Ammon's horn (tissue), 1 donor: ENCODE measurements at regions not wholly inside any gene's neighbourhood (a gene's known extent, or its start where the extent isn't known, plus 50 kb on each side); places are given as distances from the start of the nearest gene placed in this dataset.
"Not testable (repeated sequence)": the region's sequence is repeated elsewhere in the genome, so short reads cannot be mapped to it uniquely, and the experiment has no call there.

Experiments used
- DNase-seq: peaks from one replicate; pipeline ENCODE4 v3.0.0-alpha.2; 2016; ENCODE audit warnings: low spot score

GRCh38 chr12:38016602-38017001, 300.0 kb upstream of the ALG10B start:
- no peak for DNase-seq

DNA sequence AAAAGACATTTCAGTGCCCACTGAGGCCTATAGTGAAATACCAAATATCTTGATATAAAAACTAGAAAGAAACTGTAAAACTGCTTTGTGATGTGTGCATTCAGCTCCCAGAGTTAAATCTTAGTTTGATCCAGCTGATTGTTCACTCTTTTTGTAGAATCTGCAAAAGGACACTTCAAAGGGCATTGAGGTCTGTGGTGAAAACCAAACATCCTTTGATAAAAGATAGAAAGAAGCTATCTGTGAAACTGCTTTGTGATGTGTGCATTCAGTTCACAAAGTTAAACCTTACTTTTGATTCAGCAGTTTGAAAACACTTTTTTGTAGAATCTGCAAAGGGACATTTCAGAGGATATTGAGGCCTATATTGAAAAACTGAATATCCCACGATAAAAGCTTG, 290.7 kb upstream of the ALG10B start:
- DNase-seq = no peak

- no peak for DNase-seq
Observed at GRCh38 chr12:38053113-38053512, 263.5 kb upstream of the ALG10B start.

DNA sequence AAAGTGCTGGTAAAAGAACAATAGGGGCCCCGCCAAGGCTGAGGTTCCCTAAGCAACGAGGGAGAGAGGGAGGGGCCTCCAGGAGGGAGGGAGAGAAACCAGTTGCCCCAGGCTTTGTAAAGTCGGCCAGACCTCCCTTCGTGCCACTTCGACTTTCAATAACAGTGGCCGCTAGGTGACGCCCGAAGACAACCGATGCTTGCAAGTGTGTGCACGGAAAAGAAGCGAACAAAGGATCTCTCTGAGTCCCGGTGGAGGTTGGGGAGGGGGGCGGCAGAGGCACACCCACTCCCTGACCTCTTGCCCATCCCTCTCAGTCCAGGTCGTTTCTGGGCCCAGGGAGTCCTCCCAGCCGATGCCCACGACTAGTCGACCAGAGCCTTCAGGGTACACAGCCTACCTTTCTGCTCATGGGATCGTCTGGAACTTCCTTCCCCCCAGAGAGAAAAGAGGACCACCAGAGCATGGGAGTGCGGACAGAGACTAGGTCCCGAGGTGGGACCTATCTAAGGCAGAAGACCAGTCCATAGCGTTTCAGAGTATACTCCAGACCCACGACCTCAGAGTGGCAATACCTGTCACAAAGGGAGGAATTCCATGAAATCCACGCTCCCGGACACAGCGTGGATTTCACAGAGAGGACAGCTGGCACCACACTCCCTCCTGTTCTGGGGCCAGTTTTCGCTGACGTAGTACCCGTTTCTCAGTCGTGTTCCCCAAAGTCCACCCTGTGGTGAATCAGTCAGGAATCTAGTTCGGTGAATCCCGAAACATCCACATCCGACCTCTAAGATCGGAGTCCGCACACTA, 262.7 kb upstream of the ALG10B start:
- DNase-seq = no peak

GRCh38 chr12:38056701-38057689, 259.6 kb upstream of the ALG10B start:
- no peak for DNase-seq

DNA sequence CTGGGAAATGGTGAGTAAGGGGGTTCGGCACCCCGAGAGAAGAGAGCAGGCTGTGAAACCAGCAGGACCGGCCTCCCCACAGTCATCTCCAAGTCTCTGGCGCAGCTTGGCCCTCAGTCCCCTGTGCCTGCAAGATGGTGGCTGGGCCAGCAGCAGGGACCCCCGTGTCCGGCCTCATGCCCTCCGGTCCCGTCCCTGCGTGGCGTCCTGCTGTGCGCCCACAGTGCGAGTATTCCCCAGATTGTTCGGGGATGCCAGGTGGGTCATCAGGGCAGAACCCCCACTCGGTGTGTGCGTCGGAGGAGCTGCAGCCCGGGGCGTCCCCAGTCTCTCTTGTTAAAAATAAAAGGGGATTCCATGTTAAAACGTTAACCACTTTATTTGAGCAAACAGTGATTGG, 216.9 kb upstream of the ALG10B start:
- DNase-seq = no peak

GRCh38 chr12:38101753-38102152, 214.8 kb upstream of the ALG10B start:
- DNase-seq = no peak

- DNase-seq = no peak
Observed at GRCh38 chr12:38102197-38102596, 214.4 kb upstream of the ALG10B start.

GRCh38 chr12:38110026-38110699, 206.4 kb upstream of the ALG10B start:
- DNase-seq = no peak

DNA sequence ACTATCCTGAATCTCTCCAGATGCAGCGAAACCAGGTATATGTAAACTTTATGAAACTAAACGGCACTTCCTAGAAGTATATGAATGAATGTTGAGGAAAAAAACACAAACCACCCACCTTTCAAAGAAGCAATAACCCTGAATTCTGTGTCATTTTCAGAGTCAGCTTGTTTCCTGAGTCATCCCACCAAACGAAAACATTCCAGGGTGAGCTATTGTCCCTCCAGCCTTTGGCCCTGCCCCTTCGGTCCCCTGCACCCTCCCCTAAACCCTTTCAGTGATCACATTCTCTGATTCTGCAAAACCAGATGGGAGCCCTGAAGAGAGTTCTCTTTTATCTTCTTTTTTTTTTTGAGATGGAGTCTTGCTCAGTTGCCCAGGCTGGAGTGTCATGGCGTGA, 202.6 kb upstream of the ALG10B start:
- DNase-seq = no peak

DNA sequence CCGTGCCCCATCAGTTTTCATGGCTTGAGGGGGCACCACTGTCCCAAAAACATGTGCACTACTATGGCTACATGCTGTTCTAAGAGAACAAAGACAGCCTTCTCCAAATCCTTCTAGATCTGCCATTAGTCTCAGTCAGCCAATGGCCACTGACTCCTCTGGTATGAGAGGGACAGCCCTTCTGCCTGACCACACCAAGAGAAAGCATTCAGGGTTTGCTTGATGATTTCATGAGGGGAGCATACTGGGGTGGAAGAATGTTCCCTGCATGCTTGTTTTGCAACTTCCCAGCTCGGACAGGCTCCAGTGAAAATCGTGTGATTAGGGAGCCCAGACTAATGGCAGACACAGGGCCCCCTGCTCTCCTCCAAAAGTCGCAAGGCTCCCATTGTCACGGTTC, 199.6 kb upstream of the ALG10B start:
- DNase-seq = no peak

DNA sequence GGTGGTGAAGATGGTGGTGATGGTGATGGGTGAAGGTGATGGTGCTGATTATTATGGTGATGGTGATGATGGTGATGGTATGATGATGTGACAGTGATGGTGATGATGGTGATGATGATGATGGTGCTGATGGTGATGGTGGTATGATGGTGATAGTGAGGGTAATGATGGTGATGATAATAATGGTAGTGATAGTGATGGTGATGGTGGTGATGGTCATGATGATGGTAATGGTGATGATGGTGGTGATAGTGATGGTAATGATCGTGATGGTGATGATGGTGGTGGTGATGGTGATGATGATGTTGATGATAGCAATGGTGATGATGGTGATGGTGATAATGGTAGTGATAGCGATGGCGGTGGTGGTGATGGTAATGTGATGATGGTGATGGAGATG, 197.9 kb upstream of the ALG10B start:
- no peak for DNase-seq

DNA sequence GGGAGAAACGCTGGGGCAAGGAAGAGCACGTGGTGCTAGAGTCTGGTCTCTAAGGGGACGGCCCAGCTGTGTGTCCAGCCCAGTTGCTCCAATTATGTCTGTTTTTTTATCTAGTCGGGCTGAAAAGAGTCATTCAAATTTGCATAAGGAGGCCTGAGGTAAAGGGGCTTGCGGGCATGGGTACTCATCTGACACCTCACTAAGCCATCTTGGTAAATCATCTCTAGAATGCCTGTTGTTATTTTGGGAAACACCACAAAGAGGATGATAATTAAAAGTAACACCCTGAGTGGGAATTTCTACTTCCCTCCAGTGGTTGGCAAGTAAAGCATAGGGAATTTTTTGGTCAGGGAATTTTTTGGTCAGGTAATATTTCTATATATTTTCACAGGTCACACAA, 196.1 kb upstream of the ALG10B start:
- DNase-seq = no peak

- not testable (repeated sequence) for DNase-seq
Observed at GRCh38 chr12:38123028-38123427, 193.5 kb upstream of the ALG10B start.

DNA sequence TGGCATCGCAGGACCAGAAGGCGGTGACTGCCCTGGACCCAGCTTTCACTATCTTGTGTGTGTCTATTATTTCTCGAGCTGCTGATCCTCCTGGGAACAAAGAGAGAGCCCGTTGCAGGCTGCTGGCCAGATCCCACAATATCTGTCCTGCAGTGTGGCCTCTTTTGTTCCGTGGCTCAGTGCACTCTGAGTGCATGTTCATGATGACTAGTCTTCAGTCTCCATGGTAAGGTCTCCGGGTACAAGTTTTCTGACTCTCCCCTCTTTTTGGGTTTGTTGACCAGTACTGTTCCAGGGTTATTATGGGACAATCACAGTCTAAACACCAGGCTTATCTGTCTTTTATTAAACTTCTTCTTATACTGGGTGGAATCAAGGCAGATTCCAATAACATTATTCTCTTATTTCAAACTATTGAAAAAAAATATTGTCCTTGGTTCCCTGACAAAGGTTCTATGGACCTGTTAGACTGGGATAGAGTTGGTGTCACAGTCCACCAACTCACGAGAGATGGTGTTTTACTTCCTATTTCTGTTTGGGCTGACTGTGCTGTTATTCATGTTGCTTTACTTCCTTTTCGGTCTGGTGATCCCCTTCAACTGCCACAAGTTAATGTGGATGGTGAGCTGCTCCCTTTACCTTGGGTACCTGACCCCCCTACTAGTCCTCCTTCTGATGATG, 192.9 kb upstream of the ALG10B start:
- no peak for DNase-seq

DNA sequence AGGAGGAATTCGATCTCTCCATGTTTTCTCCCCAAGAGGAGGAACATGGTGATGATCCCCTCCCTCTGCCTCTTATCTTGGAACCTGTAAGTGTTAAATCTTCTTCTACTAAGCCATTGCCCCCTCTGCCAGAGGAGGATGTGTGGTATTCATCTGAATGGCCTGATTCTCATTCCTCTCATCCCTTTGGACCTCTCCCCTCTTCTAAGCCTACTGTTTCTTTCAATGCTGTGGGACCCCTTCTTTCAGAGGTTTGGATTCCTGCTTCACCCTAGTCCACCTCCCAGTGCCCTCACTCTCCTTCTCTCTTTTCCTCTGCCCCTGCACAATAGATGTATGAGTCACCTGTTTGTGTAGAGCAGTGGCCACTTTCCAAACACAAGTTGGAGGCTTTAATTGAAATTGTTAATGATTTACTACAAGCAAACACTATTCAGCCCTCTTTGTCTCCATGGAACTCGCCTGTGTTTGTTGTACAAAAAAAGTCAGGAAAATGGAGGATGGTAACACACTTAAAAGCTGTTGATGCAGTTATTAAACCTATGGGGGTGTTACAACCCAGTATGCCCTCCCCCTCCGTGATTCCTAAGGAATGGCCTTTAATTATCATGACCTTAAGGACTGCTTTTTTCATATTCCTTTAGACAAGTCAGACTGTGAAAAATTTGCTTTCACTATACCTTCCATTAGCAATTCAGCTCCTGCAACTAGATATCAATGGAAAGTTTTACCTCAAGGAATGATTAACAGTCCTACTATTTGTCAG, 192.1 kb upstream of the ALG10B start:
- no peak for DNase-seq

DNA sequence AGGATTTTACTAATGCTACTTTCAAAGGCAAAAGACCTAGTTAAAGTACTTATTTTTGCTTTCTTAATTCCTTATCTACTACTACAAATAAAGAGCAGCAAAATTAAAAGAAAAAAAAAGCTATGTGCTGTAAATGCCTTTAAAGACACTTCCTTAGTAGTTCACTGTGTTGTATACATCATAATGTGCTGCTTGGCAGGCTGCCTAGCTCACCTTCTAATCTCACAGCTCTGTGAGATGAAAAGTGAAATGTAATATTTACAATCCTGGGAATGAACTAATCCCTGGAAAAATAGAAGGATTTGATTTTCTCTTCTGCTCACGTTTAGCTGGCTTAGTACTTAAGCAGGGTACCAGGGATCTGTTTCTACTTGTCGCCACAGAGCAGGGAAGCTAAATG, 184.4 kb upstream of the ALG10B start:
- no peak for DNase-seq

DNA sequence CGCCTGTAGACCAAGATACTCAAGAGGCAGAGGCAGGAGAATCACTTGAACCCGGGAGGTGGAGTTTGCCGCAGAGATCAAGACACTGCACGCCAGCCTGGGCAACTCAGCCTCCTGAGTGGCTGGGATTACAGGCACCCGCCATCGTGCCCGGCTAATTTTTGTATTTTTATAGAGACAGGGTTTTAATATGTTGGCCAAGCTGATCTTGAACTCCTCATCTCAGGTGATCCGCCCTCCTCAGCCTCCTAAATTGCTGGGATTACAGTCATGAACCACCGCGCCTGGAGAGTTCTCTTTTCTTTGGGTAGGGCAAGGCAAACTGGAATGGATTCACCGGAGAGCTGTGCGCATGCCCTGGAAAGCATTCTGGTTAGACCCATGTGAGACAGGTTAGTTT, 179.3 kb upstream of the ALG10B start:
- DNase-seq = no peak

DNA sequence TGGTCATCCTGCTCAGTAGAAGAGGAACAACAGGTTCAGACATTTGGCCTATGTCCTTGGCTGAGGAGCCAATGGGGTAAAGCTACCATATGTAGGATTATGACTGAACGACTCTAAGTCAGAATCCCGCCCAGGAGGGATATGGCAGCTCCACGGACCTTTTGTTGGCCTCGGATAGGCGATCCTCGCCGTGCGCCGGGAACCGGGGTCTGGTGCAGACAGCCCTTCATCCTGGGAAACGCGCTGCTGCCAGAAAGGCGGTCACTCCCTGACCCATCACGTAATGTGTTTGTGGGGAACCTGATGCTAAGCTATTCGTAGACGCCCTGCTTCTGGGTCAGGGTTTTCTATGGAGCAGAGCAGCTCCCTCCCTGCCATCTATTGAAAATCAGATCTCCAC, 178.9 kb upstream of the ALG10B start:
- no peak for DNase-seq

- peak; percentile 82 for DNase-seq
Observed at GRCh38 chr12:38138225-38139221, 178.1 kb upstream of the ALG10B start.
